GM12878 (cell line): ENCODE measurements at regions not wholly inside any gene's neighbourhood (a gene's known extent, or its start where the extent isn't known, plus 50 kb on each side); places are given as distances from the start of the nearest gene placed in this dataset.

Experiments used
- ATAC-seq: fragments of 200-7000 bp; cut with Tn5 transposase; 3 replicates; pipeline ENCODE4 v1.9.1; 2020; ENCODE audit warnings: mild to moderate bottlenecking, moderate library complexity
- BruUV-seq: library from RNA; stranded (reverse); fragments of 400-500 nt; replicated peaks from 2 replicates; lab custom pipeline; 2021; lab: Mats Ljungman, UMichigan
- CTCF ChIA-PET: fragments of 300-600 bp; sonication (Branson Sonifier 250); formaldehyde crosslinking; extraction: SDS; loops from one replicate; lab custom pipeline; 2021; ENCODE audit warnings: inconsistent platforms; lab: Yijun Ruan, JAX
- POLR2A ChIA-PET: fragments of 350-600 bp; formaldehyde crosslinking; extraction: SDS; loops from one replicate; lab custom pipeline; 2021; ENCODE audit warnings: inconsistent platforms; lab: Charles Lee
- RAD21 ChIA-PET: fragments of 300-600 bp; sonication (Branson Sonifier 250); formaldehyde crosslinking; loops from one replicate; lab custom pipeline; 2023; ENCODE audit warnings: antibody characterized with exemption; ENCODE audit not compliant: unreplicated experiment; lab: Charles Lee
- SMC1A ChIA-PET: fragments of 300-600 bp; sonication (Branson Sonifier 250); formaldehyde crosslinking; loops from one replicate; lab custom pipeline; 2023; ENCODE audit not compliant: unreplicated experiment, uncharacterized antibody; lab: Charles Lee
- DNase-seq: peaks from one replicate; pipeline ENCODE4 v3.0.0-alpha.2; 2011; ENCODE audit warnings: low read depth, low spot score
- FAIRE-seq: peaks from 3 replicates; lab custom pipeline; 2011; peaks lifted over from hg19 to GRCh38; lab: Jason Lieb, UNC
- H2AFZ ChIP-seq: 2 replicates; pipeline ENCODE4 v1.6.0; 2011; ENCODE audit warnings: low read depth, low read length, control low read depth; ENCODE audit not compliant: control insufficient read depth
- H3K27ac ChIP-seq: 2 replicates; pipeline ENCODE4 v1.5.1; 2011; ENCODE audit warnings: control low read depth; ENCODE audit not compliant: control insufficient read depth, insufficient read depth
- H3K27me3 ChIP-seq, 2 experiments: replicated peaks in 1 of 2; 2 replicates each; pipeline versions ENCODE4 v1.6.0 to v1.6.1; 2011; ENCODE audit warnings: low read length in 1 of 2; ENCODE audit not compliant: control insufficient read depth in 2 of 2, insufficient read depth in 2 of 2
- H3K36me3 ChIP-seq, 2 experiments: 2 replicates each; pipeline ENCODE4 v1.5.1; 2011; ENCODE audit warnings: low read length in 1 of 2; ENCODE audit not compliant: control insufficient read depth in 2 of 2, insufficient read depth in 2 of 2
- H3K4me1 ChIP-seq: 2 replicates; pipeline ENCODE4 v1.6.1; 2011; ENCODE audit warnings: mild to moderate bottlenecking, low read length, moderate library complexity, mixed read lengths; ENCODE audit not compliant: control insufficient read depth, insufficient read depth
- H3K4me2 ChIP-seq: 2 replicates; pipeline ENCODE4 v1.6.0; 2011; ENCODE audit warnings: control low read depth; ENCODE audit not compliant: control insufficient read depth, insufficient read depth
- H3K4me3 ChIP-seq: fragments of 200-600 bp; sonication (generic); 2 replicates; pipeline ENCODE4 v1.5.1; 2016
- H3K79me2 ChIP-seq: 2 replicates; pipeline ENCODE4 v1.6.0; 2011; ENCODE audit warnings: low read length; ENCODE audit not compliant: control insufficient read depth, insufficient read depth
- H3K9ac ChIP-seq: 2 replicates; pipeline ENCODE4 v1.8.0; 2011; ENCODE audit warnings: low read length, control low read depth, mixed read lengths; ENCODE audit not compliant: control insufficient read depth, insufficient read depth
- H3K9me3 ChIP-seq: replicated peaks from 3 replicates; pipeline ENCODE4 v1.5.1; 2011; ENCODE audit warnings: mild to moderate bottlenecking, low read length; ENCODE audit not compliant: control insufficient read depth, insufficient read depth
- H4K20me1 ChIP-seq: 2 replicates; pipeline ENCODE4 v1.6.0; 2011; ENCODE audit not compliant: control insufficient read depth, insufficient read depth
- ASH2L ChIP-seq: fragments of 300-600, 200-600 bp; sonication (generic); IDR thresholded peaks from 2 replicates; pipeline ENCODE4 v1.6.1; 2017; ENCODE audit warnings: low read depth, mild to moderate bottlenecking, borderline replicate concordance
- CBX3 ChIP-seq: fragments of 200-600 bp; sonication (generic); IDR thresholded peaks from 2 replicates; pipeline ENCODE4 v1.6.1; 2016; ENCODE audit warnings: low read depth, borderline replicate concordance
- GABPA ChIP-seq: IDR thresholded peaks from 2 replicates; pipeline ENCODE4 v1.6.1; 2014; ENCODE audit warnings: antibody characterized with exemption, low read depth, mild to moderate bottlenecking, inconsistent platforms
- NRF1 ChIP-seq: conservative IDR thresholded peaks from 2 replicates; pipeline ENCODE4 v1.6.1; 2011; ENCODE audit warnings: mild to moderate bottlenecking, low read depth, low read length, improper control_type of control experiment
- POLR2AphosphoS5 ChIP-seq: IDR thresholded peaks from 2 replicates; pipeline ENCODE4 v1.6.1; 2011; ENCODE audit warnings: mild to moderate bottlenecking, low read length, inconsistent platforms
- RAD21 ChIP-seq: IDR thresholded peaks from 2 replicates; pipeline ENCODE4 v1.6.1; 2011; ENCODE audit warnings: mild to moderate bottlenecking, low read depth, low read length, moderate library complexity; ENCODE audit not compliant: insufficient read depth
- RBBP5 ChIP-seq: fragments of 200-600 bp; sonication (generic); conservative IDR thresholded peaks from 2 replicates; pipeline ENCODE4 v1.6.1; 2016
- SREBF2 ChIP-seq: IDR thresholded peaks from 2 replicates; pipeline ENCODE4 v1.6.1; 2012; ENCODE audit warnings: mild to moderate bottlenecking, low read length
- SUPT20H ChIP-seq: IDR thresholded peaks from 2 replicates; pipeline ENCODE4 v1.6.1; 2011; ENCODE audit warnings: low read depth, mild to moderate bottlenecking, low read length, moderate library complexity, borderline replicate concordance; ENCODE audit not compliant: control insufficient read depth
- ZNF274 ChIP-seq: IDR thresholded peaks from one replicate; pipeline ENCODE4 v1.8.0; 2011; ENCODE audit not compliant: insufficient read length, insufficient read depth
- ZNF384 ChIP-seq: IDR thresholded peaks from 2 replicates; pipeline ENCODE4 v1.6.1; 2012; ENCODE audit warnings: low read depth, mild to moderate bottlenecking, low read length, improper control_type of control experiment, borderline replicate concordance
- in situ Hi-C: fragments of 300-500 bp; cut with MboI; formaldehyde crosslinking; loops from 9 replicates; pipeline ENCODE4 v1.14.3; 2018; ENCODE audit warnings: mixed read lengths
- intact Hi-C: fragments of 100-400 bp; cut with micrococcal nuclease; formaldehyde crosslinking; loops from one replicate; pipeline ENCODE4 v1.14.2; 2022; ENCODE audit not compliant: unreplicated experiment
- TF ChIP-seq, protein P1 (sequence below): IDR thresholded peaks from 2 replicates; pipeline ENCODE4 v1.6.1; 2012; ENCODE audit warnings: mild to moderate bottlenecking, low read depth, low read length
- TF ChIP-seq, protein P2 (sequence below): fragments of 150-350 bp; IDR thresholded peaks from 2 replicates; pipeline ENCODE4 v1.6.1; 2016; ENCODE audit warnings: low read depth, low read length
- TF ChIP-seq, protein P3 (sequence below): fragments of 450-650 bp; IDR thresholded peaks from 2 replicates; pipeline ENCODE4 v1.6.1; 2018; ENCODE audit warnings: borderline replicate concordance, mild to moderate bottlenecking; ENCODE audit not compliant: partially characterized antibody
- TF ChIP-seq, protein P4 (sequence below): fragments of 150-350 bp; IDR thresholded peaks from 2 replicates; pipeline ENCODE4 v1.6.1; 2014; ENCODE audit warnings: mild to moderate bottlenecking, low read depth, low read length

DNA sequence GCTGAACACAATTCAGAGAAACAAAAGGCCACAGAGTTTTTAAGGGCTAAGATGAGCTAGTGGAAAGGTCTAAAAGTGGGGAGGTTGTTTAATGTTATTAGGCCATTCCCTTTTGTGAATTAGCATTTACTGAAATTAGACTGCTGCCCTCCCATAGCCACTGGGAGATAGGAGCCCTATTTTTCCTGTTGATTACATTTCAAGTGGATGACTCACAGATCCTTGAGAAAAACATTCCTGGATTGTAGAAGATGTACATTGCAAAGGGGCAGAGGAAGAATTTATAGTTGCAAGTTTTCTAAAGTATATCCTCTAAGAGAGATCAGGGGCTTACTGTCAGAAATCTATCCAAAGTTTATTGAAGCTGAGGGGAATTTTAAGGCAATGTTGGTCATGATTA is 367.1 kb upstream of the IZUMO3 start:
- TF ChIP-seq GABPA: no peak
- TF ChIP-seq CBX3: no peak
- TF ChIP-seq, protein P1, sequence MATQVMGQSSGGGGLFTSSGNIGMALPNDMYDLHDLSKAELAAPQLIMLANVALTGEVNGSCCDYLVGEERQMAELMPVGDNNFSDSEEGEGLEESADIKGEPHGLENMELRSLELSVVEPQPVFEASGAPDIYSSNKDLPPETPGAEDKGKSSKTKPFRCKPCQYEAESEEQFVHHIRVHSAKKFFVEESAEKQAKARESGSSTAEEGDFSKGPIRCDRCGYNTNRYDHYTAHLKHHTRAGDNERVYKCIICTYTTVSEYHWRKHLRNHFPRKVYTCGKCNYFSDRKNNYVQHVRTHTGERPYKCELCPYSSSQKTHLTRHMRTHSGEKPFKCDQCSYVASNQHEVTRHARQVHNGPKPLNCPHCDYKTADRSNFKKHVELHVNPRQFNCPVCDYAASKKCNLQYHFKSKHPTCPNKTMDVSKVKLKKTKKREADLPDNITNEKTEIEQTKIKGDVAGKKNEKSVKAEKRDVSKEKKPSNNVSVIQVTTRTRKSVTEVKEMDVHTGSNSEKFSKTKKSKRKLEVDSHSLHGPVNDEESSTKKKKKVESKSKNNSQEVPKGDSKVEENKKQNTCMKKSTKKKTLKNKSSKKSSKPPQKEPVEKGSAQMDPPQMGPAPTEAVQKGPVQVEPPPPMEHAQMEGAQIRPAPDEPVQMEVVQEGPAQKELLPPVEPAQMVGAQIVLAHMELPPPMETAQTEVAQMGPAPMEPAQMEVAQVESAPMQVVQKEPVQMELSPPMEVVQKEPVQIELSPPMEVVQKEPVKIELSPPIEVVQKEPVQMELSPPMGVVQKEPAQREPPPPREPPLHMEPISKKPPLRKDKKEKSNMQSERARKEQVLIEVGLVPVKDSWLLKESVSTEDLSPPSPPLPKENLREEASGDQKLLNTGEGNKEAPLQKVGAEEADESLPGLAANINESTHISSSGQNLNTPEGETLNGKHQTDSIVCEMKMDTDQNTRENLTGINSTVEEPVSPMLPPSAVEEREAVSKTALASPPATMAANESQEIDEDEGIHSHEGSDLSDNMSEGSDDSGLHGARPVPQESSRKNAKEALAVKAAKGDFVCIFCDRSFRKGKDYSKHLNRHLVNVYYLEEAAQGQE: no peak
- TF ChIP-seq, protein P2, sequence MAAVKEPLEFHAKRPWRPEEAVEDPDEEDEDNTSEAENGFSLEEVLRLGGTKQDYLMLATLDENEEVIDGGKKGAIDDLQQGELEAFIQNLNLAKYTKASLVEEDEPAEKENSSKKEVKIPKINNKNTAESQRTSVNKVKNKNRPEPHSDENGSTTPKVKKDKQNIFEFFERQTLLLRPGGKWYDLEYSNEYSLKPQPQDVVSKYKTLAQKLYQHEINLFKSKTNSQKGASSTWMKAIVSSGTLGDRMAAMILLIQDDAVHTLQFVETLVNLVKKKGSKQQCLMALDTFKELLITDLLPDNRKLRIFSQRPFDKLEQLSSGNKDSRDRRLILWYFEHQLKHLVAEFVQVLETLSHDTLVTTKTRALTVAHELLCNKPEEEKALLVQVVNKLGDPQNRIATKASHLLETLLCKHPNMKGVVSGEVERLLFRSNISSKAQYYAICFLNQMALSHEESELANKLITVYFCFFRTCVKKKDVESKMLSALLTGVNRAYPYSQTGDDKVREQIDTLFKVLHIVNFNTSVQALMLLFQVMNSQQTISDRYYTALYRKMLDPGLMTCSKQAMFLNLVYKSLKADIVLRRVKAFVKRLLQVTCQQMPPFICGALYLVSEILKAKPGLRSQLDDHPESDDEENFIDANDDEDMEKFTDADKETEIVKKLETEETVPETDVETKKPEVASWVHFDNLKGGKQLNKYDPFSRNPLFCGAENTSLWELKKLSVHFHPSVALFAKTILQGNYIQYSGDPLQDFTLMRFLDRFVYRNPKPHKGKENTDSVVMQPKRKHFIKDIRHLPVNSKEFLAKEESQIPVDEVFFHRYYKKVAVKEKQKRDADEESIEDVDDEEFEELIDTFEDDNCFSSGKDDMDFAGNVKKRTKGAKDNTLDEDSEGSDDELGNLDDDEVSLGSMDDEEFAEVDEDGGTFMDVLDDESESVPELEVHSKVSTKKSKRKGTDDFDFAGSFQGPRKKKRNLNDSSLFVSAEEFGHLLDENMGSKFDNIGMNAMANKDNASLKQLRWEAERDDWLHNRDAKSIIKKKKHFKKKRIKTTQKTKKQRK: no peak
- no peak for TF ChIP-seq RAD21
- TF ChIP-seq NRF1: no peak
- no peak for TF ChIP-seq ZNF274
- TF ChIP-seq SREBF2: no peak
- no peak for TF ChIP-seq POLR2AphosphoS5
- TF ChIP-seq, protein P3, sequence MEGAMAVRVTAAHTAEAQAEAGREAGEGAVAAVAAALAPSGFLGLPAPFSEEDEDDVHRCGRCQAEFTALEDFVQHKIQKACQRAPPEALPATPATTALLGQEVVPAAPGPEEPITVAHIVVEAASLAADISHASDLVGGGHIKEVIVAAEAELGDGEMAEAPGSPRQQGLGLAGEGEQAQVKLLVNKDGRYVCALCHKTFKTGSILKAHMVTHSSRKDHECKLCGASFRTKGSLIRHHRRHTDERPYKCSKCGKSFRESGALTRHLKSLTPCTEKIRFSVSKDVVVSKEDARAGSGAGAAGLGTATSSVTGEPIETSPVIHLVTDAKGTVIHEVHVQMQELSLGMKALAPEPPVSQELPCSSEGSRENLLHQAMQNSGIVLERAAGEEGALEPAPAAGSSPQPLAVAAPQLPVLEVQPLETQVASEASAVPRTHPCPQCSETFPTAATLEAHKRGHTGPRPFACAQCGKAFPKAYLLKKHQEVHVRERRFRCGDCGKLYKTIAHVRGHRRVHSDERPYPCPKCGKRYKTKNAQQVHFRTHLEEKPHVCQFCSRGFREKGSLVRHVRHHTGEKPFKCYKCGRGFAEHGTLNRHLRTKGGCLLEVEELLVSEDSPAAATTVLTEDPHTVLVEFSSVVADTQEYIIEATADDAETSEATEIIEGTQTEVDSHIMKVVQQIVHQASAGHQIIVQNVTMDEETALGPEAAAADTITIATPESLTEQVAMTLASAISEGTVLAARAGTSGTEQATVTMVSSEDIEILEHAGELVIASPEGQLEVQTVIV: no peak
- TF ChIP-seq SUPT20H: no peak
- TF ChIP-seq ASH2L: no peak
- no peak for TF ChIP-seq ZNF384
- TF ChIP-seq, protein P4, sequence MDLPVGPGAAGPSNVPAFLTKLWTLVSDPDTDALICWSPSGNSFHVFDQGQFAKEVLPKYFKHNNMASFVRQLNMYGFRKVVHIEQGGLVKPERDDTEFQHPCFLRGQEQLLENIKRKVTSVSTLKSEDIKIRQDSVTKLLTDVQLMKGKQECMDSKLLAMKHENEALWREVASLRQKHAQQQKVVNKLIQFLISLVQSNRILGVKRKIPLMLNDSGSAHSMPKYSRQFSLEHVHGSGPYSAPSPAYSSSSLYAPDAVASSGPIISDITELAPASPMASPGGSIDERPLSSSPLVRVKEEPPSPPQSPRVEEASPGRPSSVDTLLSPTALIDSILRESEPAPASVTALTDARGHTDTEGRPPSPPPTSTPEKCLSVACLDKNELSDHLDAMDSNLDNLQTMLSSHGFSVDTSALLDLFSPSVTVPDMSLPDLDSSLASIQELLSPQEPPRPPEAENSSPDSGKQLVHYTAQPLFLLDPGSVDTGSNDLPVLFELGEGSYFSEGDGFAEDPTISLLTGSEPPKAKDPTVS: no peak
- no peak for TF ChIP-seq RBBP5

More for the DNA sequence above, 367.1 kb upstream of the IZUMO3 start:
- Histone ChIP-seq H4K20me1 (no peaks in the 10 kb centered on the region), H3K4me2 (no peak overlapping the region), H2AFZ (no peak overlapping the region), H3K4me1 (no peaks in the 10 kb centered on the region), H3K9ac (no peak overlapping the region), H3K9me3 (no peaks in the 10 kb centered on the region), H3K27me3 (no peaks in the 10 kb centered on the region), H3K27ac (no peak overlapping the region), H3K4me3 (no peak overlapping the region), H3K79me2 (no peaks in the 10 kb centered on the region), H3K36me3 (no peaks in the 10 kb centered on the region)
- in situ Hi-C loops: no loop called here
- ChIA-PET CTCF (no interaction called here), POLR2A (no interaction called here), RAD21 (no interaction called here), SMC1A (interaction anchor here (1.3 kb wide), 1 partner anchor 10 kb away, joined by 4 read pairs; no protein-coding TSS in a partner anchor)
- FAIRE-seq: no peak
- no peak for DNase-seq
- no TSS peak for BruUV-seq
- no peak for ATAC-seq
- intact Hi-C loops: no loop called here
